ENCODE measurements at regions not wholly inside any gene's neighbourhood (a gene's known extent, or its start where the extent isn't known, plus 50 kb on each side); places are given as distances from the start of the nearest gene placed in this dataset.

- TF ChIP-seq CTCF (IDR thresholded peaks at IDR 0.05), result no peak
- TF ChIP-seq POLR2A (IDR thresholded peaks at IDR 0.05), result no peak
Observed at GRCh38 chrX:8235026-8235425, 64.0 kb upstream of the VCX2 start.
